Thyroid gland (tissue), 4 donors: ENCODE measurements at regions not wholly inside any gene's neighbourhood (a gene's known extent, or its start where the extent isn't known, plus 50 kb on each side); places are given as distances from the start of the nearest gene placed in this dataset.

ENCODE experiments used
- DNase-seq, 2 donors: peaks; one replicate each; pipeline ENCODE4 v3.0.0-alpha.2; 2019
- H3K27ac ChIP-seq, 3 donors: fragments of 200-600 bp; sonication (generic); 1 replicate in 2 of 3; 2 replicates in 1 of 3; pipeline ENCODE4 v1.5.1; 2016 to 2019; ENCODE audit warnings: mild to moderate bottlenecking in 1 of 3, moderate library complexity in 1 of 3
- H3K27me3 ChIP-seq: fragments of 200-600 bp; sonication (generic); one replicate; pipeline ENCODE4 v1.5.1; 2019
- H3K36me3 ChIP-seq, 2 donors: fragments of 200-600 bp; sonication (generic); one replicate each; pipeline ENCODE4 v1.5.1; 2016 to 2019
- H3K4me1 ChIP-seq, 2 donors: fragments of 200-600 bp; sonication (generic); one replicate each; pipeline ENCODE4 v1.5.1; 2017 to 2019
- H3K4me3 ChIP-seq, 3 donors: fragments of 200-600 bp; sonication (generic); replicated peaks in 1 of 3; 1 replicate in 2 of 3; 2 replicates in 1 of 3; pipeline ENCODE4 v1.5.1; 2016; ENCODE audit warnings: mild to moderate bottlenecking in 1 of 3
- H3K9me3 ChIP-seq: fragments of 200-600 bp; sonication (generic); one replicate; pipeline ENCODE4 v1.5.1; 2017
- CTCF ChIP-seq, 6 experiments: fragments of 200-600 bp in 3 of 6; fragments of 450-650 bp in 3 of 6; sonication (generic) in 3 of 6; IDR thresholded peaks; one replicate each; pipeline ENCODE4 v1.5.1; 2016 to 2019; ENCODE audit warnings: antibody characterized with exemption in 6 of 6, mild to moderate bottlenecking in 2 of 6, inconsistent platforms in 1 of 6, moderate library complexity in 1 of 6
- POLR2A ChIP-seq, 2 donors: fragments of 450-650 bp; IDR thresholded peaks; one replicate each; pipeline ENCODE4 v1.6.1; 2017; ENCODE audit warnings: antibody characterized with exemption in 2 of 2, mild to moderate bottlenecking in 2 of 2, moderate library complexity in 1 of 2
- WGBS, 2 donors: methylation state at CpG; one replicate each; pipeline ENCODE4 v1.1.5; 2017; 5-methylcytosine and 5-hydroxymethylcytosine counted together
- intact Hi-C: fragments of 100-400 bp; cut with DNase I; formaldehyde crosslinking; loops from one replicate; pipeline ENCODE4 v1.15.1; 2023

- H3K36me3 ChIP-seq = no peaks in the 10 kb centered on the region
- DNase-seq = no peak
- no peaks in the 10 kb centered on the region for H3K27me3 ChIP-seq
- H3K4me1 ChIP-seq = peaks cover 0 to 10% of the 10 kb centered on the region in 2 donors
- intact Hi-C loops = no loop called here
- no peaks in the 10 kb centered on the region for H3K9me3 ChIP-seq
- no peak overlapping the region for H3K27ac ChIP-seq
- TF ChIP-seq POLR2A (IDR thresholded peaks at IDR 0.05) = no peak
- TF ChIP-seq CTCF (IDR thresholded peaks at IDR 0.05) = no peak
- no peak overlapping the region for H3K4me3 ChIP-seq
- WGBS, 2 donors = 59 to 100% methylated on average over 2 of the region's 2 CpGs
Measured at GRCh38 chr1:182217967-182218366, 156.5 kb upstream of the ZNF648 start.

GRCh38 chr1:182217071-182217470 lies 155.6 kb upstream of the ZNF648 start:
- Histone ChIP-seq H3K36me3 (no peaks in the 10 kb centered on the region), H3K27ac (no peak overlapping the region), H3K9me3 (no peaks in the 10 kb centered on the region), H3K4me3 (no peak overlapping the region), H3K27me3 (no peaks in the 10 kb centered on the region), H3K4me1 (peaks cover 0 to 10% of the 10 kb centered on the region in 2 donors)
- DNase-seq = no peak
- 96 to 97% methylated on average over 3 of the region's 3 CpGs for WGBS, 2 donors
- intact Hi-C loops = no loop called here
- TF ChIP-seq POLR2A (IDR thresholded peaks at IDR 0.05) (no peak), CTCF (IDR thresholded peaks at IDR 0.05) (no peak)

GRCh38 chr1:182215764-182216163 lies 154.3 kb upstream of the ZNF648 start:
- DNase-seq = no peak
- no peak for TF ChIP-seq POLR2A (IDR thresholded peaks at IDR 0.05)
- no peak for TF ChIP-seq CTCF (IDR thresholded peaks at IDR 0.05)
- no peak overlapping the region for H3K4me3 ChIP-seq
- H3K4me1 ChIP-seq = peaks cover 0 to 10% of the 10 kb centered on the region in 2 donors
- H3K27ac ChIP-seq = no peak overlapping the region
- H3K27me3 ChIP-seq = no peaks in the 10 kb centered on the region
- no peaks in the 10 kb centered on the region for H3K9me3 ChIP-seq
- intact Hi-C loops = no loop called here
- H3K36me3 ChIP-seq = no peaks in the 10 kb centered on the region

- 92 to 97% methylated on average over 1 of the region's 1 CpG for WGBS, 2 donors
- no peak for TF ChIP-seq CTCF (IDR thresholded peaks at IDR 0.05)
- TF ChIP-seq POLR2A (IDR thresholded peaks at IDR 0.05) = no peak
Measured at GRCh38 chr1:182213163-182213562, 151.7 kb upstream of the ZNF648 start.

GRCh38 chr1:182211386-182211785 lies 149.9 kb upstream of the ZNF648 start:
- H3K27me3 ChIP-seq = no peaks in the 10 kb centered on the region
- DNase-seq = no peak
- no peak overlapping the region for H3K27ac ChIP-seq
- H3K9me3 ChIP-seq = no peaks in the 10 kb centered on the region
- TF ChIP-seq CTCF (IDR thresholded peaks at IDR 0.05) (no peak), POLR2A (IDR thresholded peaks at IDR 0.05) (no peak)
- peaks cover 3 to 33% of the 10 kb centered on the region in 2 donors for H3K4me1 ChIP-seq
- intact Hi-C loops = no loop called here
- no peak overlapping the region for H3K4me3 ChIP-seq
- H3K36me3 ChIP-seq = no peaks in the 10 kb centered on the region

More at GRCh38 chr1:182213163-182213562, 151.7 kb upstream of the ZNF648 start:
- Histone ChIP-seq H3K4me3 (no peak overlapping the region), H3K27me3 (no peaks in the 10 kb centered on the region), H3K27ac (no peak overlapping the region), H3K9me3 (no peaks in the 10 kb centered on the region), H3K4me1 (peaks cover 3 to 22% of the 10 kb centered on the region in 2 donors), H3K36me3 (no peaks in the 10 kb centered on the region)
- intact Hi-C loops = no loop called here
- no peak for DNase-seq
